HCT116 (cell line): ENCODE measurements at regions not wholly inside any gene's neighbourhood (a gene's known extent, or its start where the extent isn't known, plus 50 kb on each side); places are given as distances from the start of the nearest gene placed in this dataset.

Source experiments
- ATAC-seq: fragments of 200-7000 bp; cut with Tn5 transposase; 2 replicates; pipeline ENCODE4 v1.9.1; 2020; ENCODE audit warnings: mild to moderate bottlenecking, moderate library complexity
- BruUV-seq: library from RNA; stranded (reverse); fragments of 400-500 nt; replicated peaks from 2 replicates; lab custom pipeline; 2021; lab: Mats Ljungman, UMichigan
- CTCF ChIA-PET: fragments of 300-600 bp; sonication (Branson Sonifier 250); formaldehyde crosslinking; loops from one replicate; lab custom pipeline; 2021; ENCODE audit warnings: antibody characterized with exemption; lab: Charles Lee
- POLR2A ChIA-PET: fragments of 300-600, 350-600 bp; sonication (Branson Sonifier 250); formaldehyde crosslinking; loops from one replicate; lab custom pipeline; 2021; ENCODE audit warnings: antibody characterized with exemption; lab: Charles Lee
- RAD21 ChIA-PET, 2 experiments: fragments of 300-600 bp; sonication (Branson Sonifier 250); formaldehyde crosslinking; loops; one replicate each; lab custom pipeline; 2023; ENCODE audit warnings: low total read pairs in 2 of 2; ENCODE audit not compliant: uncharacterized antibody in 2 of 2, unreplicated experiment in 2 of 2, low non-redundant PET in 1 of 2; lab: Charles Lee
- DNase-seq: peaks from one replicate; pipeline ENCODE4 v3.0.0-alpha.2; 2010; ENCODE audit warnings: low read depth, low spot score
- H2AFZ ChIP-seq: fragments of 200-600 bp; shearing (Covaris generic), sonication (generic); 2 replicates; pipeline ENCODE4 v1.6.1; 2017; ENCODE audit warnings: low read depth, mixed run types, mixed read lengths, antibody characterized with exemption, low read length; ENCODE audit not compliant: poor library complexity, severe bottlenecking
- H3K27ac ChIP-seq: 2 replicates; pipeline ENCODE4 v1.5.1; 2012; ENCODE audit warnings: low read depth, low read length
- H3K27me3 ChIP-seq: fragments of 200-600 bp; sonication (generic); 2 replicates; pipeline ENCODE4 v1.6.1; 2016; ENCODE audit warnings: mixed run types, low read length, mixed read lengths; ENCODE audit not compliant: insufficient read depth
- H3K36me3 ChIP-seq, 2 experiments: fragments of 200-500 bp in 1 of 2; fragments of 200-600 bp in 1 of 2; sonication (Bioruptor generic) in 1 of 2; sonication (generic) in 1 of 2; 2 replicates each; pipeline versions ENCODE4 v1.5.1 to v1.6.1; 2014 to 2016; ENCODE audit warnings: low read length in 2 of 2, inconsistent platforms in 1 of 2, mixed read lengths in 1 of 2, mixed run types in 1 of 2; ENCODE audit not compliant: insufficient read depth in 2 of 2, control insufficient read depth in 1 of 2
- H3K4me1 ChIP-seq, 2 experiments: fragments of 200-600 bp in 1 of 2; sonication (generic) in 1 of 2; 2 replicates each; pipeline versions ENCODE4 v1.5.1 to v1.6.1; 2012 to 2017; ENCODE audit warnings: low read length in 2 of 2, inconsistent platforms in 1 of 2, mild to moderate bottlenecking in 1 of 2, mixed read lengths in 1 of 2, mixed run types in 1 of 2, moderate library complexity in 1 of 2; ENCODE audit not compliant: insufficient read depth in 2 of 2, control insufficient read depth in 1 of 2
- H3K4me2 ChIP-seq: fragments of 200-600 bp; sonication (generic); 2 replicates; pipeline ENCODE4 v1.6.1; 2017; ENCODE audit warnings: mixed run types, low read length, mixed read lengths
- H3K4me3 ChIP-seq, 2 experiments: fragments of 200-600 bp in 1 of 2; sonication (generic) in 1 of 2; replicated peaks in 1 of 2; 2 replicates each; pipeline ENCODE4 v1.5.1; 2011 to 2016; ENCODE audit warnings: low read length in 2 of 2, control low read depth in 1 of 2, low read depth in 1 of 2, mild to moderate bottlenecking in 1 of 2, mixed read lengths in 1 of 2, mixed run types in 1 of 2
- H3K79me2 ChIP-seq: fragments of 200-600 bp; sonication (generic); 2 replicates; pipeline ENCODE4 v1.6.1; 2017; ENCODE audit warnings: mild to moderate bottlenecking, mixed run types, low read length, moderate library complexity, mixed read lengths; ENCODE audit not compliant: insufficient read depth
- H3K9ac ChIP-seq: fragments of 200-600 bp; sonication (generic); 2 replicates; pipeline ENCODE4 v1.6.1; 2016; ENCODE audit warnings: low read length, mixed read lengths
- H3K9me2 ChIP-seq: fragments of 200-600 bp; sonication (generic), shearing (Covaris generic); 2 replicates; pipeline ENCODE4 v1.6.1; 2017; ENCODE audit warnings: mixed run types, mild to moderate bottlenecking, moderate library complexity; ENCODE audit not compliant: insufficient read depth
- H3K9me3 ChIP-seq, 2 experiments: fragments of 200-500 bp in 1 of 2; fragments of 200-600 bp in 1 of 2; sonication (Bioruptor generic) in 1 of 2; sonication (generic) in 1 of 2; 2 replicates each; pipeline ENCODE4 v1.6.1; 2014 to 2017; ENCODE audit warnings: low read length in 2 of 2, mixed read lengths in 2 of 2, inconsistent platforms in 1 of 2, low read depth in 1 of 2, mild to moderate bottlenecking in 1 of 2, mixed run types in 1 of 2, moderate library complexity in 1 of 2; ENCODE audit not compliant: control insufficient read depth in 1 of 2, insufficient read depth in 1 of 2
- H4K20me1 ChIP-seq: fragments of 200-600 bp; sonication (generic), shearing (Covaris generic); 2 replicates; pipeline ENCODE4 v1.6.1; 2017; ENCODE audit warnings: mixed run types, mild to moderate bottlenecking, moderate library complexity; ENCODE audit not compliant: insufficient read depth
- CEBPB ChIP-seq: IDR thresholded peaks from 2 replicates; pipeline ENCODE4 v1.6.1; 2012; ENCODE audit warnings: low read depth
- ELF1 ChIP-seq: IDR thresholded peaks from 2 replicates; pipeline ENCODE4 v1.6.1; 2012; ENCODE audit warnings: low read depth, borderline replicate concordance
- EZH2 ChIP-seq: fragments of 200-600 bp; sonication (generic); IDR thresholded peaks from 2 replicates; pipeline ENCODE4 v1.6.1; 2017; ENCODE audit warnings: antibody characterized with exemption, mixed run types
- JUND ChIP-seq: IDR thresholded peaks from 2 replicates; pipeline ENCODE4 v1.6.1; 2012
- RAD21 ChIP-seq: IDR thresholded peaks from 2 replicates; pipeline ENCODE4 v1.6.1; 2012; ENCODE audit warnings: low read depth, mild to moderate bottlenecking
- SIN3A ChIP-seq: IDR thresholded peaks from 2 replicates; pipeline ENCODE4 v1.6.1; 2012; ENCODE audit warnings: low read depth
- YY1 ChIP-seq: IDR thresholded peaks from 2 replicates; pipeline ENCODE4 v1.6.1; 2011; ENCODE audit warnings: low read length, low read depth, moderate library complexity, mild to moderate bottlenecking; ENCODE audit not compliant: insufficient replicate concordance; ENCODE audit errors: extremely low read depth
- ZNF274 ChIP-seq: fragments of 200-500 bp; sonication (Bioruptor generic); IDR thresholded peaks from 2 replicates; pipeline ENCODE4 v1.6.1; 2014; ENCODE audit warnings: mild to moderate bottlenecking, low read depth, low read length, inconsistent platforms
- intact Hi-C: fragments of 100-400 bp; cut with micrococcal nuclease; formaldehyde crosslinking; loops from 2 replicates; pipeline ENCODE4 v1.10.0; 2022
- TF ChIP-seq, protein P1 (sequence below), 3 experiments: fragments of 200-600 bp in 1 of 3; sonication (generic) in 1 of 3; IDR thresholded peaks in 2 of 3; conservative IDR thresholded peaks in 1 of 3; 2 replicates each; pipeline ENCODE4 v1.5.1; 2012 to 2017; ENCODE audit warnings: low read depth in 2 of 3, low read length in 2 of 3, antibody characterized with exemption in 1 of 3, borderline replicate concordance in 1 of 3, control low read depth in 1 of 3, mild to moderate bottlenecking in 1 of 3, mixed read lengths in 1 of 3, mixed run types in 1 of 3, moderate library complexity in 1 of 3; ENCODE audit not compliant: insufficient read depth in 1 of 3
- TF ChIP-seq, protein P2 (sequence below): IDR thresholded peaks from 2 replicates; pipeline ENCODE4 v1.6.1; 2012

DNA sequence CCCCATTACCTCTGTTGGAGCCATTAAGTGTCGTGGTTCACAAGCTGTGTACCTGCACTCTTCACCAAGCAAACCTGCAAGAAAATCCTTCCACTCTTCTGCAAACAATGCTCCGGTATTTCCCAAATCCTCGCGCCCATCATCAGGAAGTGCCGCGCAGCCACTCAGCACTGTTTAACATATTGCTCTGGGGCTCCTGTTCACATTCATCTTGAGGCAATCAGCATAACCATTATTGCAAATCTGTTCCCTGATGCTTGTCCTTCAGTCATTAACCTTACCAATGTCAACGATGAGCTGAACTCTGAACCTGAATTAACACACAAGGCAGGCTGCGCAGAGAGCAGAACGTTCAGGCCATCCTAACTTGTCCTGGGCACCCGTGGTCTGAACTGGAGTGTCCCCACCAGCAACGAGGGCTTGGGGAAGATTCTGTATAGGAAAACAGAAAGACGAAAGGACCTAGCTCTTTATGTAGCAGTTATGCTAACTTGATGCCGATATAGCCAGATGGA, 751.4 kb upstream of the AUTS2 start:
- ATAC-seq: no peak
- Histone ChIP-seq H3K4me3 (no peak overlapping the region), H4K20me1 (no peaks in the 10 kb centered on the region), H3K79me2 (no peaks in the 10 kb centered on the region), H2AFZ (no peak overlapping the region), H3K9me2 (no peaks in the 10 kb centered on the region), H3K27ac (no peak overlapping the region), H3K36me3 (no peaks in the 10 kb centered on the region), H3K9me3 (peaks cover 0 to 17% of the 10 kb centered on the region in 2 experiments; a peak in 2 of 4 replicates), H3K4me1 (no peaks in the 10 kb centered on the region), H3K4me2 (no peak overlapping the region), H3K9ac (no peak overlapping the region), H3K27me3 (no peaks in the 10 kb centered on the region)
- no TSS peak for BruUV-seq
- ChIA-PET POLR2A (no interaction called here), RAD21 (no interaction called here), CTCF (no interaction called here)
- intact Hi-C loops: no loop called here
- no peak for TF ChIP-seq ELF1
- no peak for TF ChIP-seq SIN3A
- TF ChIP-seq, protein P1, sequence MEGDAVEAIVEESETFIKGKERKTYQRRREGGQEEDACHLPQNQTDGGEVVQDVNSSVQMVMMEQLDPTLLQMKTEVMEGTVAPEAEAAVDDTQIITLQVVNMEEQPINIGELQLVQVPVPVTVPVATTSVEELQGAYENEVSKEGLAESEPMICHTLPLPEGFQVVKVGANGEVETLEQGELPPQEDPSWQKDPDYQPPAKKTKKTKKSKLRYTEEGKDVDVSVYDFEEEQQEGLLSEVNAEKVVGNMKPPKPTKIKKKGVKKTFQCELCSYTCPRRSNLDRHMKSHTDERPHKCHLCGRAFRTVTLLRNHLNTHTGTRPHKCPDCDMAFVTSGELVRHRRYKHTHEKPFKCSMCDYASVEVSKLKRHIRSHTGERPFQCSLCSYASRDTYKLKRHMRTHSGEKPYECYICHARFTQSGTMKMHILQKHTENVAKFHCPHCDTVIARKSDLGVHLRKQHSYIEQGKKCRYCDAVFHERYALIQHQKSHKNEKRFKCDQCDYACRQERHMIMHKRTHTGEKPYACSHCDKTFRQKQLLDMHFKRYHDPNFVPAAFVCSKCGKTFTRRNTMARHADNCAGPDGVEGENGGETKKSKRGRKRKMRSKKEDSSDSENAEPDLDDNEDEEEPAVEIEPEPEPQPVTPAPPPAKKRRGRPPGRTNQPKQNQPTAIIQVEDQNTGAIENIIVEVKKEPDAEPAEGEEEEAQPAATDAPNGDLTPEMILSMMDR (IDR thresholded peaks at IDR 0.05 in 2 of 3, conservative IDR thresholded peaks at IDR 0.05 in 1 of 3; ENCODE audit: borderline replicate concordance in 1 of 3, insufficient read depth in 1 of 3, low read depth in 2 of 3, low read length in 2 of 3): no peak
- TF ChIP-seq YY1: no peak
- TF ChIP-seq ZNF274: no peak
- TF ChIP-seq JUND: no peak
- TF ChIP-seq, protein P2, sequence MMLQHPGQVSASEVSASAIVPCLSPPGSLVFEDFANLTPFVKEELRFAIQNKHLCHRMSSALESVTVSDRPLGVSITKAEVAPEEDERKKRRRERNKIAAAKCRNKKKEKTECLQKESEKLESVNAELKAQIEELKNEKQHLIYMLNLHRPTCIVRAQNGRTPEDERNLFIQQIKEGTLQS: no peak
- TF ChIP-seq EZH2: no peak
- no peak for TF ChIP-seq RAD21
- no peak for TF ChIP-seq CEBPB
- no peak for DNase-seq
